ENCODE measurements at regions not wholly inside any gene's neighbourhood (a gene's known extent, or its start where the extent isn't known, plus 50 kb on each side); places are given as distances from the start of the nearest gene placed in this dataset.

DNA sequence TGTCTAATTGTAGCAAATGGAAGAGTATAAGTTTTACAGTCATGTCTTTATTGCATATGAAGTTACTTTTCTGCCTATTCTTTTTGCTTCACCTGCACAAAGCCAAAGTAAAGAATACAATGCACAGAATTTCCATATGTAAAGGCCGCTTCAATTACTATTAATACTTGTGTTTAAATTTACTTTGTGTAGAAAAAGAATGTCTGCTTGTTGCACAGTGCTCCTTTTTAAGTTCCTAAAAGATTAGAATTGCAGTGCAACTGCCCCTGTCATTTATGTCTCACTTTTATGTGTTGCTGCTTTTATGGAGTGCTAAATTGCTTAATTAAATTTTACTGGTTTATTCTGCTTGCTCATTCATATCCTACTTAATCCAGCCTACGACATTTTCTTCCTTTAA is 830.5 kb downstream of the PDHA2 start:
- no peak for TF ChIP-seq CTCF (IDR thresholded peaks at IDR 0.05; ENCODE audit: unreplicated experiment)
- Mint-ChIP-seq H3K4me3 (no peak overlapping the region), H3K4me1 (peaks cover 2% of the 10 kb centered on the region)

DNA sequence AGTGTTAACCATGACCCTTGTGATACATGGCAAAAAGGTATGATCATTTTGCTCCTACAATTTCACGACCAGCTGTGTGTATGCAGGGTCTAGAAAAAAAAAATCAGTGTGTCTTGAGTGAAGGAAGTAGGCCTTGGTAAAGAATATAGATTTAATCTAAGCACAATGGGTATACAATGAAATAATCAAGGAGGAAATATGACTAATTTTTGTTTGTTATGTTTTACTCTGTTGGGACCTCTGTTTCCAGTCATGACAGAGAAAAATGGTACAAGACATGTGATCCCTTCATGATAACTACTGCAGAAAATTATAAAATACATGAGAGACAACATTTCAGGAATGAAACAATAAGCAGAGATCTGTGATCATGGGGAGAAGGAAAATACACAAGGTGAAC is 835.5 kb downstream of the PDHA2 start:
- H3K27ac Mint-ChIP-seq: no peak overlapping the region
- H3K4me1 Mint-ChIP-seq: peaks cover 14% of the 10 kb centered on the region
- H3K36me3 Mint-ChIP-seq: peaks cover 3% of the 10 kb centered on the region
- no peak for TF ChIP-seq CTCF (IDR thresholded peaks at IDR 0.05; ENCODE audit: unreplicated experiment)
- no peaks in the 10 kb centered on the region for H3K27me3 Mint-ChIP-seq (ENCODE audit: low read depth)
- H3K9me3 Mint-ChIP-seq: peaks cover 14% of the 10 kb centered on the region
- no peak for DNase-seq (ENCODE audit: low spot score in 2 of 2, unreplicated experiment in 2 of 2)
- H3K4me3 Mint-ChIP-seq: no peak overlapping the region

More for the DNA sequence above, 830.5 kb downstream of the PDHA2 start:
- no peak overlapping the region for H3K27ac Mint-ChIP-seq
- peaks cover 11% of the 10 kb centered on the region for H3K9me3 Mint-ChIP-seq
- no peaks in the 10 kb centered on the region for H3K36me3 Mint-ChIP-seq
- no peaks in the 10 kb centered on the region for H3K27me3 Mint-ChIP-seq (ENCODE audit: low read depth)
- no peak for DNase-seq (ENCODE audit: low spot score in 2 of 2, unreplicated experiment in 2 of 2)

GRCh38 chr4:96675896-96676295 is 836.0 kb downstream of the PDHA2 start:
- peaks cover 3% of the 10 kb centered on the region for H3K36me3 Mint-ChIP-seq
- H3K27ac Mint-ChIP-seq: no peak overlapping the region
- H3K27me3 Mint-ChIP-seq (ENCODE audit: low read depth): no peaks in the 10 kb centered on the region
- TF ChIP-seq CTCF (IDR thresholded peaks at IDR 0.05; ENCODE audit: unreplicated experiment): no peak
- H3K9me3 Mint-ChIP-seq: peaks cover 14% of the 10 kb centered on the region
- no peak for DNase-seq (ENCODE audit: low spot score in 2 of 2, unreplicated experiment in 2 of 2)
- peaks cover 14% of the 10 kb centered on the region for H3K4me1 Mint-ChIP-seq
- no peak overlapping the region for H3K4me3 Mint-ChIP-seq

DNA sequence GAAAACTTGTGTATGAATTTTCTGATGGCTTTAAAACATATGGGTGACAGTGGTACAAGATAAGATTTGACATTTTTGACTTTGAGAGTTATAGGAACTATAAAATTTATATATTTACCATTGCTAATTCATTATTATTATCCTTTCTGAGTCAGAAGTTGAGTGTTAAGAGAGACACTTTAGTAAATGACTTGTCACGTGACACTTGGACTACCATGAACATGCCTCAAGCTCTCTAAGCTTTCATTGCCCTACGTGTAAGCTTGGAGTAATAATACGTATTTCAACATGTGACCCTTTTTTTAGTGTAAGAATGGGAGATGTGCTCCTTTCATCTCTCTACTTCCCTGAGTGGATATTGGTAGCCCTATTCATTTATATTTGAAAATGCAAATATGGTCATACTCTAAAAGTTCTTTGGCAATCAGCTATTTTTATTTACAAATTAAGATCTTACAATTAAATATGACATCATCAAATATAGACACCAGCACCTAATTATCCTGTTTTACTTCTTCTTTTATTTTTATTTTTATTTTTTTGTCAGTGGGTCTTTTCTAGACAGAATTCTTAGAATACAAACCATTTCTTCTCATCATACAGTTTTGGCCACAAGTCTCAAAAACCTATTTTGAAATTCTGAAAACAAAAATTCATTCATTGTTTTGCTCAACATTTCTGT is 837.0 kb downstream of the PDHA2 start:
- no peak for DNase-seq (ENCODE audit: low spot score in 2 of 2, unreplicated experiment in 2 of 2)
- H3K9me3 Mint-ChIP-seq: peaks cover 14% of the 10 kb centered on the region
- peaks cover 14% of the 10 kb centered on the region for H3K4me1 Mint-ChIP-seq
- TF ChIP-seq CTCF (IDR thresholded peaks at IDR 0.05; ENCODE audit: unreplicated experiment): no peak
- peaks cover 3% of the 10 kb centered on the region for H3K36me3 Mint-ChIP-seq
- H3K27ac Mint-ChIP-seq: no peak overlapping the region
- H3K27me3 Mint-ChIP-seq (ENCODE audit: low read depth): no peaks in the 10 kb centered on the region
- no peak overlapping the region for H3K4me3 Mint-ChIP-seq

GRCh38 chr4:96677499-96677898 is 837.6 kb downstream of the PDHA2 start:
- no peak overlapping the region for H3K4me3 Mint-ChIP-seq
- peaks cover 3% of the 10 kb centered on the region for H3K36me3 Mint-ChIP-seq
- no peaks in the 10 kb centered on the region for H3K27me3 Mint-ChIP-seq (ENCODE audit: low read depth)
- peaks cover 14% of the 10 kb centered on the region for H3K9me3 Mint-ChIP-seq
- TF ChIP-seq CTCF (IDR thresholded peaks at IDR 0.05; ENCODE audit: unreplicated experiment): no peak
- no peak for DNase-seq (ENCODE audit: low spot score in 2 of 2, unreplicated experiment in 2 of 2)
- H3K4me1 Mint-ChIP-seq: peaks cover 14% of the 10 kb centered on the region
- H3K27ac Mint-ChIP-seq: no peak overlapping the region

Data from mesothelial cell of epicardium (in vitro differentiated cells).